Calu3 (cell line): ENCODE measurements at regions not wholly inside any gene's neighbourhood (a gene's known extent, or its start where the extent isn't known, plus 50 kb on each side); places are given as distances from the start of the nearest gene placed in this dataset.

Source experiments
- BruUV-seq: library from RNA; stranded (reverse); fragments of 400-500 nt; replicated peaks from 2 replicates; lab custom pipeline; 2021; lab: Mats Ljungman, UMichigan
- CTCF ChIA-PET: fragments of 300-600 bp; sonication (Branson Sonifier 250); formaldehyde crosslinking; loops from one replicate; lab custom pipeline; 2022; ENCODE audit warnings: antibody characterized with exemption; lab: Charles Lee
- DNase-seq: peaks from one replicate; pipeline ENCODE4 v3.0.0; 2022
- H3K27ac Mint-ChIP-seq: one replicate; pipeline ENCODE4 v1.8.0; 2022; ENCODE audit warnings: mixed read lengths; ENCODE audit not compliant: unreplicated experiment
- H3K27me3 Mint-ChIP-seq: one replicate; pipeline ENCODE4 v1.8.0; 2022; ENCODE audit warnings: mixed read lengths; ENCODE audit not compliant: unreplicated experiment
- H3K36me3 Mint-ChIP-seq: one replicate; pipeline ENCODE4 v1.8.0; 2022; ENCODE audit warnings: mild to moderate bottlenecking, moderate library complexity, mixed read lengths; ENCODE audit not compliant: insufficient read depth, unreplicated experiment
- H3K4me1 Mint-ChIP-seq: one replicate; pipeline ENCODE4 v1.8.0; 2022; ENCODE audit warnings: mild to moderate bottlenecking, low read depth, mixed read lengths; ENCODE audit not compliant: unreplicated experiment
- H3K4me3 Mint-ChIP-seq: one replicate; pipeline ENCODE4 v1.8.0; 2022; ENCODE audit warnings: mild to moderate bottlenecking, low read depth, moderate library complexity, mixed read lengths; ENCODE audit not compliant: unreplicated experiment
- H3K9me3 Mint-ChIP-seq: one replicate; pipeline ENCODE4 v1.8.0; 2022; ENCODE audit warnings: low read depth, mixed read lengths; ENCODE audit not compliant: unreplicated experiment
- intact Hi-C: fragments of 100-400 bp; cut with micrococcal nuclease; formaldehyde crosslinking; loops from one replicate; pipeline ENCODE4 v1.10.0; 2022; ENCODE audit not compliant: unreplicated experiment
- TF ChIP-seq, protein P1 (sequence below): fragments of 200-600 bp; IDR thresholded peaks from one replicate; pipeline ENCODE4 v1.8.0; 2022; ENCODE audit warnings: antibody characterized with exemption; ENCODE audit not compliant: unreplicated experiment

DNA sequence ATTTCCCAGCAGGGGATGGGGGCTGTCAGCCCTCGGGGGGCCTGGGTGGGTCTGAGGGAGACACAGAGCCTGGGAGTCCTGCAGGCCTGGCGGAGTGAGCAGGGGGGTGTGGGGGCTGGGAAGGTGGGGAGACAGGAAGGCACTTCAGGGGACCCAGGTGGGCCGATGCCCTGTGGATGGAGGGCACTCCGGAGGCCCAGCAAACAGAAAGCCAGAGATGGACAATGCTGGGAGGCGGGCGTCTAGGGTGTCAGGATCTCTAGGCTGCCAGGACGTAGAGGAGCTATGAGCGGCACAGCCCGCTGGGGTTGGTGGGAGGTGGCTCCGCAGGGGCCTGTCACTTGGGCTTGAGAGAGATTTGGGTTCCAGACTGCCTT, 87.6 kb upstream of the COL5A1 start:
- Mint-ChIP-seq H3K9me3 (peaks cover 3% of the 10 kb centered on the region), H3K27me3 (no peaks in the 10 kb centered on the region), H3K4me3 (no peak overlapping the region), H3K36me3 (no peaks in the 10 kb centered on the region), H3K27ac (no peak overlapping the region), H3K4me1 (no peaks in the 10 kb centered on the region)
- no peak for DNase-seq
- CTCF ChIA-PET: interaction anchor here (0.6 to 0.7 kb wide), 2 partner anchors 313 to 622 kb away, joined by 3 read pairs; no protein-coding TSS in a partner anchor
- intact Hi-C loops: no loop called here
- BruUV-seq: no TSS peak
- TF ChIP-seq, protein P1, sequence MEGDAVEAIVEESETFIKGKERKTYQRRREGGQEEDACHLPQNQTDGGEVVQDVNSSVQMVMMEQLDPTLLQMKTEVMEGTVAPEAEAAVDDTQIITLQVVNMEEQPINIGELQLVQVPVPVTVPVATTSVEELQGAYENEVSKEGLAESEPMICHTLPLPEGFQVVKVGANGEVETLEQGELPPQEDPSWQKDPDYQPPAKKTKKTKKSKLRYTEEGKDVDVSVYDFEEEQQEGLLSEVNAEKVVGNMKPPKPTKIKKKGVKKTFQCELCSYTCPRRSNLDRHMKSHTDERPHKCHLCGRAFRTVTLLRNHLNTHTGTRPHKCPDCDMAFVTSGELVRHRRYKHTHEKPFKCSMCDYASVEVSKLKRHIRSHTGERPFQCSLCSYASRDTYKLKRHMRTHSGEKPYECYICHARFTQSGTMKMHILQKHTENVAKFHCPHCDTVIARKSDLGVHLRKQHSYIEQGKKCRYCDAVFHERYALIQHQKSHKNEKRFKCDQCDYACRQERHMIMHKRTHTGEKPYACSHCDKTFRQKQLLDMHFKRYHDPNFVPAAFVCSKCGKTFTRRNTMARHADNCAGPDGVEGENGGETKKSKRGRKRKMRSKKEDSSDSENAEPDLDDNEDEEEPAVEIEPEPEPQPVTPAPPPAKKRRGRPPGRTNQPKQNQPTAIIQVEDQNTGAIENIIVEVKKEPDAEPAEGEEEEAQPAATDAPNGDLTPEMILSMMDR: no peak

DNA sequence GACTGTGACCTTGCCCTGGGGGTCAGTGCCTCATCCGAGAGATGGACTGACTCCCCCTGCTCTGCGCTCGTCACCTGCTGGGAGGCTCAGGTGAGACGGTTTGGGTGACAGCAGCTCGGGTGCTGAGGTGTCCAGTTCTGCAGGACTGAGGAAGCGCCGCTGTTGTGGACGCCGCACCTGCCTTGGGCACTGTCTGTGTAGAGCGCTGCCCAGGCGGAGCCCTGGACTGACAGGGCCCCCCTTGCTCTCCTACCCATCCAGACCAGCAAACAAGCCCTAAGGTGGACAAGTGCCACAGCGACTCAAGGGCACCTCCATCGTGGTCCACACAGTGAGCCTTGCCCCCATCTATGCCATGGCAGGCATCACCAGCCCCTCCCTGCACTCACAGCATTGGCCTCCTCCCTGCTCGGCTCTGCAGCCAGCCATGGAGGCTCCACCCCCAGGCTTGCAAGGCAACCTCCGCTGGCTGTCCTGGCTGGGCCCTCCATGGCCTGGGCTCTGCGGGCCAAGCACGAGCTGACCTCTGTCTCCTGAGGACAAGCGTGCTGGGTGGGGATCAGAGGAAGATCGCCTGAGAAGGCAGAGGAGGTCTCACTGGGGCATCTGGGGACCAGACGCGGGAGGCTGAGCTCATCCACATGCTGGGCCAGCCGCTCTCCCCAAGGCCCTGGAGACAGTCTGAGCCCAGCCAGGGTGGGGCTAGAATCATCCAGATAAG, 87.1 kb upstream of the COL5A1 start:
- CTCF ChIA-PET: interaction anchor here (0.7 kb wide), 1 partner anchor 623 kb away, joined by 3 read pairs; no protein-coding TSS in a partner anchor
- H3K27me3 Mint-ChIP-seq: no peaks in the 10 kb centered on the region
- no peak overlapping the region for H3K4me3 Mint-ChIP-seq
- intact Hi-C loops: no loop called here
- TF ChIP-seq, protein P1: no peak
- H3K9me3 Mint-ChIP-seq: peaks cover 3% of the 10 kb centered on the region
- H3K27ac Mint-ChIP-seq: no peak overlapping the region
- DNase-seq: no peak
- no peaks in the 10 kb centered on the region for H3K36me3 Mint-ChIP-seq
- BruUV-seq: no TSS peak
- no peaks in the 10 kb centered on the region for H3K4me1 Mint-ChIP-seq

DNA sequence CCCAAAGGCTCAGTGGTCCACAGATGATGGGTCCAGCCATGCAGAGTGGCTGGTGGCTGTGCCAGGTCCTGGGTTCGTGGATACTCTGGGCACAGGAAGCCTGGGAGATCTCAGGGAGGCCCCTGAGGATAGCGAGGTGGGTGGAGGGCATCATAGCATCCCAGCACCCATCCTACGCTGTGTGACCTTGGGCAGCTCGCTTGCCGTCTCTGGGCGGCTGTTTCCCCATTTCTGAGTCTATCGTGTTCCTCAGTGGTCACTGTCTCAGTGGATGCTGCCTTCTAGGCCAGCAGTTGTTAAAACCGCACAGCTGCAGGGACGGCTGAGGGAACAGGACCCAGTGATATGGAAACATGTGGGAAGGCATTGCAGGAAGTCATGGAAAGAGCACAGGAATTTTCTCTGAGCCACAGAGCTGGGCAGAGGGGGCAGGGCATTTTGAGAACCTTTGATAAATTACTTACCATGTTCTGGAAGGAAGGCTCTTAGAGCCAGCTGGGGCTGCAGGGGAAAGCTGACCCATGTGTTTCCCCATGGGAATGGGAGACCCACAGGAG, 86.4 kb upstream of the COL5A1 start:
- no peak overlapping the region for H3K27ac Mint-ChIP-seq
- peaks cover 3% of the 10 kb centered on the region for H3K9me3 Mint-ChIP-seq
- CTCF ChIA-PET: no interaction called here
- no peaks in the 10 kb centered on the region for H3K4me1 Mint-ChIP-seq
- H3K36me3 Mint-ChIP-seq: no peaks in the 10 kb centered on the region
- H3K4me3 Mint-ChIP-seq: no peak overlapping the region
- no peaks in the 10 kb centered on the region for H3K27me3 Mint-ChIP-seq
- DNase-seq: no peak
- intact Hi-C loops: no loop called here
- BruUV-seq: no TSS peak
- TF ChIP-seq, protein P1: no peak

DNA sequence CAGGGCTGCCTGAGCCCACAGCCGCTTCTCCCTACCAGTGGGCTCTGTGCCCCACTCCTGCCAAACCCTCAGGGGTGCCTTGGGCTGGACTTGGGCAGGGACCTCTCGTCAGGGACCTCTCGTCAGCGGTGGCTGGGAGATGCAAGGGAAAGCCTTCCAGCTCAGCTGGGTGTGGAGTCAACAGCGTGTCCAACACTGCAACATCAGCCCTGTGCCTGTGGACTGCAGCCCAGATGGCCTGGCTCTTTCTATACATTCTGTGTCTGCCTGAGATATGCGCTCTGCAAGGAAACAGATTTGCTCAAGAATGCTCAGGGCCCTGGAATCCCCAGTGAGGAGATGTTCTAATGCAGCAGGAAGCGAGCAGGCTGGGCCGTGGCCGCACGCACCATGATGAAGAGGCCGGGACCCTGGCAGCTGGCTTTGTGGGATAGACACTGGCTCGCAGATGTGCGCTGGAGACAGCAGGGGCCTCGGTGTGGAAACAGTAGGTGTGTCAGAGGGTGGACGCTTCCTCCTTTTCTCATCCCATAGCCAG, 85.0 kb upstream of the COL5A1 start:
- no peak overlapping the region for H3K27ac Mint-ChIP-seq
- BruUV-seq: no TSS peak
- TF ChIP-seq, protein P1: no peak
- H3K27me3 Mint-ChIP-seq: no peaks in the 10 kb centered on the region
- no peaks in the 10 kb centered on the region for H3K9me3 Mint-ChIP-seq
- intact Hi-C loops: no loop called here
- H3K36me3 Mint-ChIP-seq: no peaks in the 10 kb centered on the region
- H3K4me3 Mint-ChIP-seq: no peak overlapping the region
- no peak for DNase-seq
- CTCF ChIA-PET: no interaction called here
- H3K4me1 Mint-ChIP-seq: no peaks in the 10 kb centered on the region
